Caco-2 (cell line): ENCODE measurements at regions not wholly inside any gene's neighbourhood (a gene's known extent, or its start where the extent isn't known, plus 50 kb on each side); places are given as distances from the start of the nearest gene placed in this dataset.

Source experiments
- BruUV-seq: library from RNA; stranded (reverse); fragments of 400-500 nt; replicated peaks from 2 replicates; lab custom pipeline; 2021; lab: Mats Ljungman, UMichigan
- CTCF ChIA-PET: fragments of 300-600 bp; sonication (Branson Sonifier 250); formaldehyde crosslinking; loops from one replicate; lab custom pipeline; 2022; ENCODE audit warnings: antibody characterized with exemption; lab: Charles Lee
- POLR2A ChIA-PET: fragments of 300-600 bp; sonication (Branson Sonifier 250); formaldehyde crosslinking; loops from one replicate; lab custom pipeline; 2022; ENCODE audit warnings: antibody characterized with exemption; lab: Charles Lee
- DNase-seq, 2 experiments: peaks; one replicate each; pipeline versions ENCODE4 v3.0.0 to v3.0.0-alpha.2; 2020 to 2022
- H3K27me3 ChIP-seq: replicated peaks from 2 replicates; pipeline ENCODE4 v1.6.0; 2011; ENCODE audit warnings: low read length; ENCODE audit not compliant: control insufficient read depth, insufficient read depth
- H3K36me3 ChIP-seq: 2 replicates; pipeline ENCODE4 v1.5.1; 2011; ENCODE audit warnings: low read length; ENCODE audit not compliant: control insufficient read depth, insufficient read depth
- H3K4me1 ChIP-seq: fragments of 250-450 bp; sonication (Bioruptor Pico); 2 replicates; pipeline ENCODE4 v1.5.1; 2020; ENCODE audit warnings: mild to moderate bottlenecking
- H3K4me3 ChIP-seq: 2 replicates; pipeline ENCODE4 v1.5.1; 2011; ENCODE audit warnings: low read depth, mild to moderate bottlenecking, control low read depth, low read length
- H3K9me3 ChIP-seq: fragments of 250-450 bp; sonication (Bioruptor Pico); 2 replicates; pipeline ENCODE4 v1.5.1; 2020; ENCODE audit warnings: mild to moderate bottlenecking, moderate library complexity
- H3K27ac Mint-ChIP-seq: one replicate; pipeline ENCODE4 v1.8.0; 2022; ENCODE audit warnings: mixed read lengths; ENCODE audit not compliant: unreplicated experiment
- H3K27me3 Mint-ChIP-seq: one replicate; pipeline ENCODE4 v1.8.0; 2022; ENCODE audit warnings: mixed read lengths; ENCODE audit not compliant: insufficient read depth, unreplicated experiment
- H3K36me3 Mint-ChIP-seq: one replicate; pipeline ENCODE4 v1.8.0; 2022; ENCODE audit warnings: mild to moderate bottlenecking, mixed read lengths; ENCODE audit not compliant: insufficient read depth, unreplicated experiment
- H3K4me1 Mint-ChIP-seq: one replicate; pipeline ENCODE4 v1.8.0; 2022; ENCODE audit warnings: low read depth, mixed read lengths; ENCODE audit not compliant: unreplicated experiment
- H3K4me3 Mint-ChIP-seq: one replicate; pipeline ENCODE4 v1.8.0; 2022; ENCODE audit warnings: mild to moderate bottlenecking, moderate library complexity, mixed read lengths; ENCODE audit not compliant: unreplicated experiment
- H3K9me3 Mint-ChIP-seq: one replicate; pipeline ENCODE4 v1.8.0; 2022; ENCODE audit warnings: mixed read lengths; ENCODE audit not compliant: unreplicated experiment
- CTCF ChIP-seq, 2 experiments: fragments of 200-600 bp in 1 of 2; IDR thresholded peaks; 1 replicate in 1 of 2; 2 replicates in 1 of 2; pipeline versions ENCODE4 v1.5.1 to v1.8.0; 2011 to 2022; ENCODE audit warnings: antibody characterized with exemption in 1 of 2, control low read depth in 1 of 2, inconsistent platforms in 1 of 2, low read depth in 1 of 2, low read length in 1 of 2, mild to moderate bottlenecking in 1 of 2, moderate library complexity in 1 of 2; ENCODE audit not compliant: insufficient read depth in 1 of 2, severe bottlenecking in 1 of 2, unreplicated experiment in 1 of 2
- intact Hi-C: fragments of 100-400 bp; cut with micrococcal nuclease; formaldehyde crosslinking; loops from one replicate; pipeline ENCODE4 v1.10.0; 2022; ENCODE audit not compliant: unreplicated experiment

DNA sequence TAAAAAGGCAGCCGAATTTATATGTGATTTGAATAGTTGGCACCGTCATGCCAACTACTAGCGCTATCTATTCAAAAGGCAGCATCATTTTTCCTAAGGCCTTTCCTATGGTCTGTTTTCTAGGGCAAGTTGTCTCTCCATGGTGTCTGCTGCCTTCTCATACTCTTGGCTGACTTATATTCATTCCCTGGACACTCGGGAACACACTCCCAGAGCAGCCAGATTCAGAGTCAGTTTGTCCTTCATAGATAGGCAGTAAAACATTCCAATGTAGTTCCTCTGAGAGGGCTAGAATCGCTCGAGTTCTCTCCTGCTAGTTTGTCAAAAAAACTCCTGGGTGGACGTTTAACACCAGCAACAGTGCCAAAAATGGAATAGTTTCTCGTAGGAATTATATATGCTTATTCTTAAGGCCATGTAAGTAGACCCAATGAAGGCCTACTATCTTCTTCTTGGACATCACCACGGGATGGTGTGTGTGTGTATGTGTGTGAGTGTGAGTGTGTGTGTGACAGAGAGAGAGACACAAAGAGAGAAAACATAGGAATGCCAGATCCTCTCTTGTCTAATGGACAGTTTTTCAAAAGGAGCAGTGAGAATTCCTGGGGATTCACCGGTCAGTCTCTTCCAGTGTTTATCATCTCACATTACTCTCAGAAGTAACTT is 129.3 kb upstream of the CTAGE1 start:
- Mint-ChIP-seq H3K27ac (no peak overlapping the region), H3K9me3 (no peaks in the 10 kb centered on the region), H3K36me3 (no peaks in the 10 kb centered on the region), H3K4me1 (no peaks in the 10 kb centered on the region), H3K4me3 (no peak overlapping the region), H3K27me3 (no peaks in the 10 kb centered on the region)
- H3K4me3 ChIP-seq, result no peak overlapping the region
- no peaks in the 10 kb centered on the region; the same call in 1 of the 2 replicates for H3K27me3 ChIP-seq
- H3K36me3 ChIP-seq, result no peaks in the 10 kb centered on the region
- TF ChIP-seq CTCF (IDR thresholded peaks at IDR 0.05; ENCODE audit: insufficient read depth in 1 of 2, low read depth in 1 of 2, low read length in 1 of 2, severe bottlenecking in 1 of 2, unreplicated experiment in 1 of 2), result no peak
- H3K9me3 ChIP-seq, result no peaks in the 10 kb centered on the region
- intact Hi-C loops, result no loop called here
- no peaks in the 10 kb centered on the region; the same call in none of the 2 replicates for H3K4me1 ChIP-seq
- ChIA-PET POLR2A (no interaction called here), CTCF (no interaction called here)
- BruUV-seq, result no TSS peak
- no peak for DNase-seq

DNA sequence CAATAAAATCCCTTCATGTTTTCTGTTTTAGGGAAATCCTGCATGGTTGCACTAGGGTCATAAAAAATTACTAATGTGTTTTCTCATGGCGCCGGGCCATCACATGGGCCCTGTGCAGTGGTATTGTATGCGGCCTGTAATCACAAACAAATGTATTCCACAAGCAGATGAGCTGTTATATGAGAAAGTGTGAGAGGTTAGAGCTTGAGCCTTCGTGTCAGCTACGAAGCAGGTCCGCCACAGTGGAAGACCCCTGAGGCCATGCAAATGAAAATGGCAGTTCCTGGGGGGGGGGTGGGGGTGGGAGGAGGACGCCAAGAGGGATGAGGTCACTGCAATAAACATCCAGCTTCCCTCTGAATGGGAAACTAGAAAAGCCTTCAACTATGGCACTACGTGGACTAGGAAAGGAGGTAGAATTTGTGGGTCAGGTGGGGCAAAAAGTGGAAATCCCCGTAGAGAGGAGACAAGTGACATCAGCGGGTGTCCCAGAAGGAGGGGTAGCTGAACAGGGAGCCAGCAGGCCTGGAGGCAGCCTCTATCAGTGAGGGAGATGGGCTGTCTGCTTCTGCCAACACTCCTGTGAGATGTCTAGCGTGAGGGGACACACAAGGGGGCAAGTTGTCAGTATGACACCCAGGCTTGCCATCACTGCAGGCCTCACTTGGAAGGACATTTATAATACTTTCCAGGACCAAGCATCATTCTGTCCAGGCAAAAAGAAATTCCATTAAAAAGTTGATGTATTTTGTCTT is 130.3 kb upstream of the CTAGE1 start:
- Histone ChIP-seq H3K4me3 (no peak overlapping the region), H3K9me3 (no peaks in the 10 kb centered on the region), H3K4me1 (no peaks in the 10 kb centered on the region; the same call in none of the 2 replicates), H3K36me3 (no peaks in the 10 kb centered on the region), H3K27me3 (no peaks in the 10 kb centered on the region; the same call in 1 of the 2 replicates)
- CTCF ChIA-PET, result no interaction called here
- intact Hi-C loops, result no loop called here
- no peak for DNase-seq
- no peaks in the 10 kb centered on the region for H3K36me3 Mint-ChIP-seq
- H3K4me3 Mint-ChIP-seq, result no peak overlapping the region
- no peaks in the 10 kb centered on the region for H3K4me1 Mint-ChIP-seq
- no peaks in the 10 kb centered on the region for H3K27me3 Mint-ChIP-seq
- TF ChIP-seq CTCF (IDR thresholded peaks at IDR 0.05; ENCODE audit: insufficient read depth in 1 of 2, low read depth in 1 of 2, low read length in 1 of 2, severe bottlenecking in 1 of 2, unreplicated experiment in 1 of 2), result no peak
- H3K9me3 Mint-ChIP-seq, result no peaks in the 10 kb centered on the region
- H3K27ac Mint-ChIP-seq, result no peak overlapping the region
- POLR2A ChIA-PET, result no interaction called here
- BruUV-seq, result no TSS peak

- no peaks in the 10 kb centered on the region; the same call in 1 of the 2 replicates for H3K27me3 ChIP-seq
- no peaks in the 10 kb centered on the region for H3K9me3 ChIP-seq
- no peaks in the 10 kb centered on the region; the same call in none of the 2 replicates for H3K4me1 ChIP-seq
- CTCF ChIA-PET, result no interaction called here
- no peak overlapping the region for H3K4me3 Mint-ChIP-seq
- POLR2A ChIA-PET, result no interaction called here
- no peak overlapping the region for H3K27ac Mint-ChIP-seq
- intact Hi-C loops, result no loop called here
- H3K36me3 Mint-ChIP-seq, result no peaks in the 10 kb centered on the region
- H3K27me3 Mint-ChIP-seq, result no peaks in the 10 kb centered on the region
- no peak for TF ChIP-seq CTCF (IDR thresholded peaks at IDR 0.05; ENCODE audit: insufficient read depth in 1 of 2, low read depth in 1 of 2, low read length in 1 of 2, severe bottlenecking in 1 of 2, unreplicated experiment in 1 of 2)
- H3K9me3 Mint-ChIP-seq, result no peaks in the 10 kb centered on the region
- H3K36me3 ChIP-seq, result no peaks in the 10 kb centered on the region
- no peak for DNase-seq
- no peaks in the 10 kb centered on the region for H3K4me1 Mint-ChIP-seq
- no peak overlapping the region for H3K4me3 ChIP-seq
- no TSS peak for BruUV-seq
Observed at GRCh38 chr18:22549260-22549937, 131.7 kb upstream of the CTAGE1 start.
